Fibroblast of lung (primary cell): ENCODE measurements at regions not wholly inside any gene's neighbourhood (a gene's known extent, or its start where the extent isn't known, plus 50 kb on each side); places are given as distances from the start of the nearest gene placed in this dataset.

Experiments used
- DNase-seq, 2 donors: peaks; one replicate each; pipeline versions ENCODE4 v3.0.0 to v3.0.0-alpha.2; 2010; ENCODE audit warnings: low read depth in 2 of 2
- H2AFZ ChIP-seq: 2 replicates; pipeline ENCODE4 v1.5.1; 2012; ENCODE audit warnings: low read length, control low read depth, inconsistent platforms
- H3K27ac ChIP-seq: 2 replicates; pipeline ENCODE4 v1.5.1; 2011; ENCODE audit warnings: low read length, control low read depth; ENCODE audit not compliant: insufficient read depth
- H3K27me3 ChIP-seq: 2 replicates; pipeline ENCODE4 v1.5.1; 2011; ENCODE audit warnings: mild to moderate bottlenecking, low read length; ENCODE audit not compliant: control insufficient read depth, insufficient read depth
- H3K36me3 ChIP-seq: 2 replicates; pipeline ENCODE4 v1.5.1; 2011; ENCODE audit warnings: low read length; ENCODE audit not compliant: control insufficient read depth, insufficient read depth
- H3K4me1 ChIP-seq: 2 replicates; pipeline ENCODE4 v1.5.1; 2011; ENCODE audit warnings: low read length; ENCODE audit not compliant: control insufficient read depth, insufficient read depth; ENCODE audit errors: extremely low read depth
- H3K4me2 ChIP-seq: 2 replicates; pipeline ENCODE4 v1.5.1; 2011; ENCODE audit warnings: low read length, control low read depth; ENCODE audit not compliant: insufficient read depth; ENCODE audit errors: extremely low read depth
- H3K4me3 ChIP-seq, 4 experiments: fragments of 200-600 bp in 1 of 4; sonication (generic) in 1 of 4; replicated peaks in 1 of 4; 2 replicates each; pipeline ENCODE4 v1.5.1; 2011 to 2016; ENCODE audit warnings: low read length in 4 of 4, low read depth in 3 of 4, mild to moderate bottlenecking in 3 of 4, control low read depth in 2 of 4, inconsistent platforms in 1 of 4, mixed read lengths in 1 of 4; ENCODE audit not compliant: insufficient read depth in 1 of 4; ENCODE audit errors: control extremely low read depth in 1 of 4
- H3K79me2 ChIP-seq: 2 replicates; pipeline ENCODE4 v1.5.1; 2012; ENCODE audit warnings: mild to moderate bottlenecking, low read length, inconsistent platforms; ENCODE audit not compliant: control insufficient read depth, insufficient read depth
- H3K9ac ChIP-seq: 2 replicates; pipeline ENCODE4 v1.5.1; 2011; ENCODE audit warnings: mild to moderate bottlenecking, low read length, control low read depth; ENCODE audit not compliant: insufficient read depth
- H3K9me3 ChIP-seq: 2 replicates; pipeline ENCODE4 v1.5.1; 2012; ENCODE audit warnings: low read depth, low read length; ENCODE audit not compliant: control insufficient read depth, insufficient read depth
- H4K20me1 ChIP-seq: 2 replicates; pipeline ENCODE4 v1.5.1; 2011; ENCODE audit warnings: low read length; ENCODE audit not compliant: control insufficient read depth, insufficient read depth; ENCODE audit errors: extremely low read depth
- CTCF ChIP-seq, 2 donors: IDR thresholded peaks in 1 of 2; conservative IDR thresholded peaks in 1 of 2; 1 replicate in 1 of 2; 2 replicates in 1 of 2; pipeline ENCODE4 v1.5.1; 2011 to 2012; ENCODE audit warnings: low read length in 2 of 2, control low read depth in 1 of 2, inconsistent platforms in 1 of 2, low read depth in 1 of 2, mild to moderate bottlenecking in 1 of 2
- EZH2 ChIP-seq: IDR thresholded peaks from 2 replicates; pipeline ENCODE4 v1.5.1; 2012; ENCODE audit warnings: low read length, control low read depth, mild to moderate bottlenecking; ENCODE audit errors: missing control alignments

DNA sequence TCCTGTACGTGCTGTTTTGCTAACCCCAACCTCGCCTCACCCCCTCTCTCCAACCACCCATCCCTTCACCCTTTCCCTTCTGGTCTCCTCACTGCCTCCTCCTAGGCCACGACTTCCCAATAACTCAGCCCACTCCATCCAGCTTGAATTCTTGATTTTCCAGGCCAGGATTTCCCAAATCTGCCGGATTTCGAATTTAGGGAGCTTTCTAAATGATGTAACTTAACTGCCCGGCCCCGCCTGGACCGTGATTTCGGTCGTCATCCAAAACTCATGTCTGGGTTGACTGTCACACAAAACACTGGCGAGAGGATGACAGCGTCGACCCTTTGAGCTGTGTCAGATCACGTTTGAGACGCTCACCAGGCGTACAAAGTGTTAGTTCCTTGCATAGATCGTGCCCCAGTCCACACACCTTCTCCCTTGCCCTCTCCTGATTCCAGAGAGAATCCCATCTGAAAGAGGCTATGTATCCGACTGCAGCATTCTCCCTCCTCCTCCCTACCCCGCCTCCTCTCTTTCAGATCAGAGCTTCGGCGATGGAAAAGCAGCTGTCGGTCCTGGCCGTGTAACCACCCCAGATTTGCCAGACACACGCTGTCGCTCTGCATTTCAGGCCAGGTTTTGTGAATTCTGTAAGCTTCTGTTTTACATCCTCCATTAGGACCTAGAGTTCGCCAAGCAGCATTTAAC, 168.2 kb downstream of the GPX5 start:
- no peak for TF ChIP-seq EZH2
- TF ChIP-seq CTCF (conservative IDR thresholded peaks at IDR 0.05 in 1 of 2, IDR thresholded peaks at IDR 0.05 in 1 of 2; ENCODE audit: low read depth in 1 of 2, low read length in 2 of 2) = no peak
- peaks cover 10% of the 10 kb centered on the region for H3K27me3 ChIP-seq
- H3K27ac ChIP-seq = no peak overlapping the region
- no peaks in the 10 kb centered on the region for H4K20me1 ChIP-seq
- H3K79me2 ChIP-seq = no peaks in the 10 kb centered on the region
- no peaks in the 10 kb centered on the region for H3K36me3 ChIP-seq
- H3K4me3 ChIP-seq = no peak overlapping the region
- H3K4me2 ChIP-seq = no peak overlapping the region
- H3K9ac ChIP-seq = no peak overlapping the region
- no peak for DNase-seq
- H3K4me1 ChIP-seq = no peaks in the 10 kb centered on the region
- H3K9me3 ChIP-seq = no peaks in the 10 kb centered on the region
- no peak overlapping the region for H2AFZ ChIP-seq

GRCh38 chr6:28695715-28696114, 170.0 kb downstream of the GPX5 start:
- Histone ChIP-seq H2AFZ (no peak overlapping the region), H3K79me2 (no peaks in the 10 kb centered on the region), H3K36me3 (no peaks in the 10 kb centered on the region), H3K27ac (no peak overlapping the region), H3K9ac (no peak overlapping the region), H3K4me2 (no peak overlapping the region), H3K9me3 (no peaks in the 10 kb centered on the region), H3K4me1 (no peaks in the 10 kb centered on the region), H3K4me3 (peak overlapping the region in 2 of 4 experiments; percentile 42 to 49), H3K27me3 (peaks cover 10% of the 10 kb centered on the region), H4K20me1 (no peaks in the 10 kb centered on the region)
- TF ChIP-seq EZH2 (no peak), CTCF (conservative IDR thresholded peaks at IDR 0.05 in 1 of 2, IDR thresholded peaks at IDR 0.05 in 1 of 2; ENCODE audit: low read depth in 1 of 2, low read length in 2 of 2) (no peak)
- DNase-seq = peak in 1 of 2 donors; percentile 38

DNA sequence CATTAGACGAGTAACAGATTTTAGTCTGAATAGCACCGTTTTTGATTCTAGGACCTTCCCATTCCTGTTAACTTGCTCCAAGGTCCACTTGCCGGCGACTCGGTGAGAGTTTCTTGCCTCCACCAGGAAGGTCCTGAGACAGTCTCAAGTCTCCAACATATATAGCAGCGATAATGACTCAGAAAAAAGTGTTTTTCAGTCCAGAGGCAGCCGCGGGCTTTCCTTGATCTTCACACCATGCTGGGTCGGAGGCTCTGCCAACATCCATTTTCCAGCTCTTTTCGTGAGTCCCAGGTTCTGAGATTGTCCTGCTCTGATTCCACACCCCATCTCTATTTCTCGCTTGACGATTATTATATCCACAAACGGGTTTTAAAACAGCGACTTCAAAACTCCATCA, 170.5 kb downstream of the GPX5 start:
- Histone ChIP-seq H3K79me2 (no peaks in the 10 kb centered on the region), H2AFZ (no peak overlapping the region), H4K20me1 (no peaks in the 10 kb centered on the region), H3K4me2 (no peak overlapping the region), H3K4me1 (no peaks in the 10 kb centered on the region), H3K9me3 (no peaks in the 10 kb centered on the region), H3K9ac (no peak overlapping the region), H3K27ac (no peak overlapping the region), H3K27me3 (peaks cover 10% of the 10 kb centered on the region), H3K4me3 (peak overlapping the region in 3 of 4 experiments; percentile 32 to 49 (median 42)), H3K36me3 (no peaks in the 10 kb centered on the region)
- DNase-seq = no peak
- TF ChIP-seq EZH2 (no peak), CTCF (conservative IDR thresholded peaks at IDR 0.05 in 1 of 2, IDR thresholded peaks at IDR 0.05 in 1 of 2; ENCODE audit: low read depth in 1 of 2, low read length in 2 of 2) (no peak)
